Upper lobe of left lung (tissue), 6 donors: ENCODE measurements at regions not wholly inside any gene's neighbourhood (a gene's known extent, or its start where the extent isn't known, plus 50 kb on each side); places are given as distances from the start of the nearest gene placed in this dataset.

Source experiments
- ATAC-seq, 2 donors: fragments of 200-7000 bp; cut with Tn5 transposase; one replicate each; pipeline ENCODE4 v1.9.1; 2022; ENCODE audit warnings: mild to moderate bottlenecking in 2 of 2, moderate library complexity in 2 of 2; ENCODE audit not compliant: low FRiP score in 2 of 2
- DNase-seq, 2 donors: peaks; one replicate each; pipeline ENCODE4 v3.0.0-alpha.2; 2019 to 2020
- H3K27ac ChIP-seq, 4 donors: fragments of 200-600 bp; sonication (generic); one replicate each; pipeline ENCODE4 v1.5.1; 2016 to 2019
- H3K27me3 ChIP-seq, 4 donors: fragments of 200-600 bp; sonication (generic); one replicate each; pipeline ENCODE4 v1.5.1; 2017 to 2019
- H3K36me3 ChIP-seq, 4 donors: fragments of 200-600 bp; sonication (generic); one replicate each; pipeline ENCODE4 v1.5.1; 2016 to 2019
- H3K4me1 ChIP-seq, 4 donors: fragments of 200-600 bp; sonication (generic); one replicate each; pipeline ENCODE4 v1.5.1; 2018 to 2019
- H3K4me3 ChIP-seq, 4 donors: fragments of 200-600 bp; sonication (generic); one replicate each; pipeline ENCODE4 v1.5.1; 2017 to 2019; ENCODE audit warnings: mild to moderate bottlenecking in 2 of 4, moderate library complexity in 1 of 4
- H3K9me3 ChIP-seq, 4 donors: fragments of 200-600 bp; sonication (generic); one replicate each; pipeline ENCODE4 v1.5.1; 2018 to 2019
- CTCF ChIP-seq, 6 experiments: fragments of 450-650 bp in 4 of 6; fragments of 200-600 bp in 2 of 6; sonication (generic) in 2 of 6; IDR thresholded peaks; one replicate each; pipeline ENCODE4 v1.5.1; 2016 to 2019; ENCODE audit warnings: antibody characterized with exemption in 6 of 6
- EP300 ChIP-seq, 4 donors: sonication (generic); formaldehyde crosslinking; IDR thresholded peaks; one replicate each; pipeline ENCODE4 v1.5.1; 2017; ENCODE audit warnings: antibody characterized with exemption in 4 of 4, control low read depth in 2 of 4
- POLR2A ChIP-seq, 4 donors: fragments of 450-650 bp; IDR thresholded peaks; one replicate each; pipeline ENCODE4 v1.5.1; 2016 to 2017; ENCODE audit warnings: antibody characterized with exemption in 4 of 4, mild to moderate bottlenecking in 2 of 4
- POLR2AphosphoS5 ChIP-seq, 2 donors: sonication (generic); formaldehyde crosslinking; IDR thresholded peaks; one replicate each; pipeline ENCODE4 v1.5.1; 2017; ENCODE audit warnings: antibody characterized with exemption in 2 of 2
- WGBS, 2 donors: methylation state at CpG; one replicate each; pipeline ENCODE4 v1.1.5; 2017 to 2018; 5-methylcytosine and 5-hydroxymethylcytosine counted together
- donor health status: DM: no; HTN: no; CAD: no; lungs with moderate emphysema.
- donor health status: DM: no; HTN: yes; CAD: no; lungs with severe emphysema.

GRCh38 chr3:107929088-107929487 is 161.7 kb downstream of the CD47 start:
- ATAC-seq (no peak), DNase-seq (no peak)
- 96 to 100% methylated on average over 3 of the region's 3 CpGs for WGBS, 2 donors
- Histone ChIP-seq H3K36me3 (no peaks in the 10 kb centered on the region), H3K27ac (no peak overlapping the region), H3K4me1 (peaks cover 3 to 14% (median 10%) of the 10 kb centered on the region in 4 donors), H3K9me3 (no peaks in the 10 kb centered on the region), H3K4me3 (no peak overlapping the region), H3K27me3 (no peaks in the 10 kb centered on the region)
- TF ChIP-seq POLR2A (IDR thresholded peaks at IDR 0.05) (no peak), POLR2AphosphoS5 (IDR thresholded peaks at IDR 0.05) (no peak), EP300 (IDR thresholded peaks at IDR 0.05) (no peak), CTCF (IDR thresholded peaks at IDR 0.05) (no peak)

GRCh38 chr3:107928084-107928445 is 162.8 kb downstream of the CD47 start:
- Histone ChIP-seq H3K36me3 (no peaks in the 10 kb centered on the region), H3K27me3 (no peaks in the 10 kb centered on the region), H3K4me3 (peak overlapping the region in 3 of 4 donors; percentile 38 to 59 (median 55)), H3K27ac (no peak overlapping the region), H3K4me1 (peaks cover 3 to 14% (median 10%) of the 10 kb centered on the region in 4 donors), H3K9me3 (no peaks in the 10 kb centered on the region)
- ATAC-seq = peak; percentile 12 to 62
- TF ChIP-seq POLR2AphosphoS5 (IDR thresholded peaks at IDR 0.05) (no peak), CTCF (IDR thresholded peaks at IDR 0.05) (no peak), POLR2A (IDR thresholded peaks at IDR 0.05) (no peak), EP300 (IDR thresholded peaks at IDR 0.05) (no peak)
- WGBS, 2 donors = 14 to 15% methylated on average over 7 to 8 of the region's 8 CpGs
- DNase-seq = no peak

GRCh38 chr3:107927361-107928083 is 163.3 kb downstream of the CD47 start:
- 3 to 6% methylated on average over 31 to 54 of the region's 55 CpGs for WGBS, 2 donors
- ATAC-seq = peak; percentile 92 to 98
- H3K4me1 ChIP-seq = peaks cover 3 to 14% (median 10%) of the 10 kb centered on the region in 4 donors
- H3K4me3 ChIP-seq = peak overlapping the region in 3 of 4 donors; percentile 38 to 59 (median 55)
- peak; percentile 56 to 94 for DNase-seq
- H3K9me3 ChIP-seq = no peaks in the 10 kb centered on the region
- TF ChIP-seq POLR2A (IDR thresholded peaks at IDR 0.05) = no peak
- peak; percentile 83 to 90 (median 86) for TF ChIP-seq CTCF (IDR thresholded peaks at IDR 0.05)
- H3K27me3 ChIP-seq = no peaks in the 10 kb centered on the region
- H3K27ac ChIP-seq = no peak overlapping the region
- H3K36me3 ChIP-seq = no peaks in the 10 kb centered on the region

GRCh38 chr3:107925851-107926250 is 165.0 kb downstream of the CD47 start:
- DNase-seq (no peak), ATAC-seq (no peak)
- Histone ChIP-seq H3K4me3 (no peak overlapping the region), H3K4me1 (peaks cover 3 to 14% (median 10%) of the 10 kb centered on the region in 4 donors), H3K9me3 (no peaks in the 10 kb centered on the region), H3K27me3 (no peaks in the 10 kb centered on the region), H3K36me3 (no peaks in the 10 kb centered on the region), H3K27ac (no peak overlapping the region)
- 86 to 92% methylated on average over 5 of the region's 5 CpGs for WGBS, 2 donors
- no peak for TF ChIP-seq CTCF (IDR thresholded peaks at IDR 0.05)
- TF ChIP-seq EP300 (IDR thresholded peaks at IDR 0.05) = no peak
- TF ChIP-seq POLR2AphosphoS5 (IDR thresholded peaks at IDR 0.05) = no peak
- no peak for TF ChIP-seq POLR2A (IDR thresholded peaks at IDR 0.05)

- WGBS, 2 donors = 86 to 92% methylated on average over 1 of the region's 1 CpG
- ATAC-seq (no peak), DNase-seq (no peak)
- no peak overlapping the region for H3K4me3 ChIP-seq
- no peaks in the 10 kb centered on the region for H3K9me3 ChIP-seq
- H3K36me3 ChIP-seq = no peaks in the 10 kb centered on the region
- no peak overlapping the region for H3K27ac ChIP-seq
- H3K4me1 ChIP-seq = no peaks in the 10 kb centered on the region
- H3K27me3 ChIP-seq = no peaks in the 10 kb centered on the region
- TF ChIP-seq POLR2A (IDR thresholded peaks at IDR 0.05) (no peak), CTCF (IDR thresholded peaks at IDR 0.05) (no peak), EP300 (IDR thresholded peaks at IDR 0.05) (no peak), POLR2AphosphoS5 (IDR thresholded peaks at IDR 0.05) (no peak)
These were observed 169.8 kb downstream of the CD47 start for GRCh38 chr3:107921038-107921437.
